Nephron (organoid): ENCODE measurements at regions not wholly inside any gene's neighbourhood (a gene's known extent, or its start where the extent isn't known, plus 50 kb on each side); places are given as distances from the start of the nearest gene placed in this dataset.

Source experiments
- H3K27ac Mint-ChIP-seq, 3 experiments: 2 replicates each; pipeline ENCODE4 v1.8.0; 2020; ENCODE audit warnings: mixed read lengths in 3 of 3, mild to moderate bottlenecking in 2 of 3, moderate library complexity in 1 of 3
- H3K27me3 Mint-ChIP-seq: 2 replicates; pipeline ENCODE4 v1.8.0; 2021; ENCODE audit warnings: low read depth, mild to moderate bottlenecking, moderate library complexity, mixed read lengths
- H3K36me3 Mint-ChIP-seq: 2 replicates; pipeline ENCODE4 v1.8.0; 2020; ENCODE audit warnings: low read depth, mixed read lengths
- H3K4me1 Mint-ChIP-seq: 2 replicates; pipeline ENCODE4 v1.8.0; 2020; ENCODE audit warnings: mixed read lengths
- H3K4me3 Mint-ChIP-seq, 3 experiments: 2 replicates each; pipeline ENCODE4 v1.8.0; 2020; ENCODE audit warnings: mild to moderate bottlenecking in 3 of 3, mixed read lengths in 3 of 3, moderate library complexity in 2 of 3
- H3K9me3 Mint-ChIP-seq: 2 replicates; pipeline ENCODE4 v1.8.0; 2020; ENCODE audit warnings: mixed read lengths
- CTCF ChIP-seq, 3 experiments: fragments of 200-600 bp; sonication (generic); IDR thresholded peaks; one replicate each; pipeline ENCODE4 v1.5.0; 2021; ENCODE audit warnings: antibody characterized with exemption in 3 of 3; ENCODE audit not compliant: unreplicated experiment in 3 of 3

DNA sequence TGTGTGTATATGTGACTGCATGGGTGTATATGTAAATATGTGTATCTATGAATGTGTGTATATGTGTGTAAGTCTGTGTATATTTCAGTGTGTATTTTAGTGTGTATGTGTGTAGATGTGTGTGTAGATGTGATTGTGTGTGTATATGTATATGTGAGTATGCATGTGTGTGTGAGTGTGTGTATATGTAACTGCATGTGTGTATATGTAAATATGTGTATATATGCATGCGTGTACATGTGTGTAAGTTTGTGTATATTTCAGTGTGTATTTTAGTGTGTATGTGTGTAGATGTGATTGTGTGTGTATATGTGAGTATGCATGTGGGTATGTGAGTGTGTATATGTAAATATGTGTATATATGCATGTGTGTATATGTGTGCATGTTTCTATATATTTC, 169.9 kb downstream of the MN1 start:
- peaks cover 44% of the 10 kb centered on the region for H3K27me3 Mint-ChIP-seq
- no peak for TF ChIP-seq CTCF (IDR thresholded peaks at IDR 0.05; ENCODE audit: unreplicated experiment in 3 of 3)
- H3K27ac Mint-ChIP-seq: peak overlapping the region in 1 of 3 experiments; percentile 16

DNA sequence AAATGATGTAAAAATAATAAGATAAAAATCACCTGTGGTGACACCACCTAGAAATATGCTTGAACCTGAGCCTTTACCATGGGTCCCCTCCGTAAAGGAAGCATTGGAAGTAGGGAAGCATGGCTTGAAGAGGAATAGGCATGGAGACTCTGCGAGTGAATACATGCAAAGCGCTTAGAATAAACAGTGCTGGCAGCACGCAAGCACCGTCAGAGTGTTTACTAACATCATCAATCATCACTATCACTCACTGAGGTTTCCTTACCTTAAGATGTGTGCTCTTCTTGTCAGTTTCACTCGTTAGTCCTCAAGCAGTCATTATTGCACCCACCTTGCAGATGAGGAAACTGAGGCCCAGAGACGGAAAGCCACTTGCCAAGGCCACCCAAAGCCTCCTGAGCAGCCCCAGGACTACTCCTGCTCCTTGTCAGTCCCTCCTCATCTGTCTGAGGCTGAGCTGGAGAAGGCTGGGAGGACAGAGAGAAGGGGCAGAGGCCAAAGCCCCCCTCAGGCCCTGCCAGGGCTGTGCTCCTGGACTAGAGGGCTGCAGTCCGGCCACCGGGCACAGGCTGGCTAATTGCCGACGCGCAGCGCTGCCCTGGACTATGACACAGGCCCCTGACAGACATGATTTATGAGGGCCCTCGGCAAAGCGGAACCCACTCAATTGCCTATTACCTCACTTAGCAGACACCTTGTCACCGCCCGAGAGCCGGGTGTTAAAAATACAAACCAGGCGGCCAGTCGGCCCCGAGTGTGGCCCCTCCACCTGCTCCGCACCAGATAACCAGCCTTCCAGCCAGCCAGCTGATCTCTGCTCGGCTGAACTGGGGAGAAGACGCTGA, 168.9 kb downstream of the MN1 start:
- H3K9me3 Mint-ChIP-seq: peaks cover 2% of the 10 kb centered on the region
- H3K4me3 Mint-ChIP-seq: no peak overlapping the region
- H3K4me1 Mint-ChIP-seq: peaks cover 53% of the 10 kb centered on the region
- H3K36me3 Mint-ChIP-seq: no peaks in the 10 kb centered on the region
- TF ChIP-seq CTCF (IDR thresholded peaks at IDR 0.05; ENCODE audit: unreplicated experiment in 3 of 3): no peak
- no peak overlapping the region for H3K27ac Mint-ChIP-seq
- peaks cover 54% of the 10 kb centered on the region for H3K27me3 Mint-ChIP-seq

More for the DNA sequence above, 169.9 kb downstream of the MN1 start:
- Mint-ChIP-seq H3K36me3 (no peaks in the 10 kb centered on the region), H3K9me3 (peaks cover 2% of the 10 kb centered on the region), H3K4me3 (no peak overlapping the region), H3K4me1 (peaks cover 44% of the 10 kb centered on the region)

GRCh38 chr22:27633296-27633871, 168.2 kb downstream of the MN1 start:
- Mint-ChIP-seq H3K4me1 (peaks cover 57% of the 10 kb centered on the region), H3K36me3 (no peaks in the 10 kb centered on the region), H3K4me3 (no peak overlapping the region), H3K27ac (peak overlapping the region in 2 of 3 experiments; percentile 34 to 63), H3K9me3 (peaks cover 2% of the 10 kb centered on the region), H3K27me3 (peaks cover 56% of the 10 kb centered on the region)
- TF ChIP-seq CTCF (IDR thresholded peaks at IDR 0.05; ENCODE audit: unreplicated experiment in 3 of 3): no peak

GRCh38 chr22:27634043-27634740, 167.4 kb downstream of the MN1 start:
- Mint-ChIP-seq H3K4me3 (no peak overlapping the region), H3K4me1 (peaks cover 61% of the 10 kb centered on the region), H3K36me3 (no peaks in the 10 kb centered on the region), H3K27ac (peak overlapping the region in 2 of 3 experiments; percentile 34 to 63), H3K27me3 (peaks cover 56% of the 10 kb centered on the region), H3K9me3 (no peaks in the 10 kb centered on the region)
- no peak for TF ChIP-seq CTCF (IDR thresholded peaks at IDR 0.05; ENCODE audit: unreplicated experiment in 3 of 3)

- Mint-ChIP-seq H3K27ac (no peak overlapping the region), H3K9me3 (no peaks in the 10 kb centered on the region), H3K4me3 (no peak overlapping the region), H3K36me3 (no peaks in the 10 kb centered on the region), H3K4me1 (peaks cover 66% of the 10 kb centered on the region), H3K27me3 (peaks cover 60% of the 10 kb centered on the region)
- TF ChIP-seq CTCF (IDR thresholded peaks at IDR 0.05; ENCODE audit: unreplicated experiment in 3 of 3): no peak
Measured at GRCh38 chr22:27635435-27635834, 166.1 kb downstream of the MN1 start.
